LNCaP clone FGC (cell line): ENCODE measurements at regions not wholly inside any gene's neighbourhood (a gene's known extent, or its start where the extent isn't known, plus 50 kb on each side); places are given as distances from the start of the nearest gene placed in this dataset.

Source experiments
- DNase-seq: peaks from one replicate; pipeline ENCODE4 v3.0.0-alpha.2; 2011; ENCODE audit warnings: low read depth
- H3K4me3 ChIP-seq: 2 replicates; pipeline ENCODE4 v1.5.1; 2011; ENCODE audit warnings: mild to moderate bottlenecking, low read depth, low read length, control low read depth
- TF ChIP-seq, protein P1 (sequence below): IDR thresholded peaks from 2 replicates; pipeline ENCODE4 v1.5.1; 2012; ENCODE audit warnings: mild to moderate bottlenecking; ENCODE audit not compliant: control insufficient read depth, insufficient read depth; ENCODE audit errors: extremely low read depth

GRCh38 chr18:57981308-57982028 lies 62.6 kb upstream of the NEDD4L start:
- TF ChIP-seq, protein P1, sequence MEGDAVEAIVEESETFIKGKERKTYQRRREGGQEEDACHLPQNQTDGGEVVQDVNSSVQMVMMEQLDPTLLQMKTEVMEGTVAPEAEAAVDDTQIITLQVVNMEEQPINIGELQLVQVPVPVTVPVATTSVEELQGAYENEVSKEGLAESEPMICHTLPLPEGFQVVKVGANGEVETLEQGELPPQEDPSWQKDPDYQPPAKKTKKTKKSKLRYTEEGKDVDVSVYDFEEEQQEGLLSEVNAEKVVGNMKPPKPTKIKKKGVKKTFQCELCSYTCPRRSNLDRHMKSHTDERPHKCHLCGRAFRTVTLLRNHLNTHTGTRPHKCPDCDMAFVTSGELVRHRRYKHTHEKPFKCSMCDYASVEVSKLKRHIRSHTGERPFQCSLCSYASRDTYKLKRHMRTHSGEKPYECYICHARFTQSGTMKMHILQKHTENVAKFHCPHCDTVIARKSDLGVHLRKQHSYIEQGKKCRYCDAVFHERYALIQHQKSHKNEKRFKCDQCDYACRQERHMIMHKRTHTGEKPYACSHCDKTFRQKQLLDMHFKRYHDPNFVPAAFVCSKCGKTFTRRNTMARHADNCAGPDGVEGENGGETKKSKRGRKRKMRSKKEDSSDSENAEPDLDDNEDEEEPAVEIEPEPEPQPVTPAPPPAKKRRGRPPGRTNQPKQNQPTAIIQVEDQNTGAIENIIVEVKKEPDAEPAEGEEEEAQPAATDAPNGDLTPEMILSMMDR = no peak
- no peak overlapping the region for H3K4me3 ChIP-seq
- DNase-seq = no peak

GRCh38 chr18:57980573-57981307 lies 63.3 kb upstream of the NEDD4L start:
- TF ChIP-seq, protein P1 = no peak
- H3K4me3 ChIP-seq = no peak overlapping the region
- no peak for DNase-seq

- no peak overlapping the region for H3K4me3 ChIP-seq
These were observed 67.7 kb upstream of the NEDD4L start for GRCh38 chr18:57976230-57976773.

DNA sequence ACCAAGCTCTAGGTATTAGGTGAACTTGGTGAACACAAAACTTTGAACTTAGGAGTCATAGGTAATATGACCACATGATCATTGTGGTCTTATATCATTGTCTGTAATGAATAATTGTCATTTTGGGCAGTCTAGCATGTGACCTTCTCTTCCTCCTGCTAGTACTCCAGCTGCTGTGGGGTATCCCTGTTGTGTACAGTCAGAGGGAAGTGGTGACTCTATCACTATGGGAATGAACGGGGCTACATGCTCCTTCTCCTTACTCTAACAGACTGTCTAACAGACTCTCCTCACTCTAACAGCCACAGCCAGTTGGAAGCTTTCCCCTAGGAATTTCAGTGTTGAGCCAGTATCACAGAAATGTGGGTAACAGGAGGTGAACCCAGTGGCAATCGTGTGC lies 68.2 kb upstream of the NEDD4L start:
- DNase-seq = no peak
- H3K4me3 ChIP-seq = no peak overlapping the region

More at GRCh38 chr18:57976230-57976773, 67.7 kb upstream of the NEDD4L start:
- TF ChIP-seq, protein P1 = no peak
- DNase-seq = no peak

GRCh38 chr18:57974585-57975265 lies 69.3 kb upstream of the NEDD4L start:
- no peak overlapping the region for H3K4me3 ChIP-seq
- TF ChIP-seq, protein P1 = no peak
- no peak for DNase-seq

More for the DNA sequence above, 68.2 kb upstream of the NEDD4L start:
- TF ChIP-seq, protein P1 = no peak

DNA sequence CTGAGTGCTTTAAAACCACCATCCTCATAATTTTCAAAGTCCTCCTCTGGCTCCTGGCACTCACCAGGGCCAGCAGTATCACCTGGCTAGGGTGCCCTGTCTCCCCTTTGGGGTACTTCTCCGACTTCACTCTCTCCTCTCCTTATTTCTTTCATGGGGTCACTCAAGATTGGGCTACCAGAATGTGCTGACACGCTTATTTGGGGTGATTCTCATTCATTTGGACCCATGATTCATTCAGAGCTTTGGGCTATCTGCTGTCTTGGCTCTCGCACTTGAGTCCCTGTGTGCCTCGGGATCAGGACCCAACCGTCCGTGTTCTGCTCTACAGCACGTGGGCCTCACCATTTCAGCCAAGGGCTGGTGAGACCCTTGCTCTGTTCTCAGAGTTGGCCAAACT lies 70.1 kb upstream of the NEDD4L start:
- H3K4me3 ChIP-seq = no peak overlapping the region
- TF ChIP-seq, protein P1 = no peak
- DNase-seq = no peak
